ENCODE measurements at regions not wholly inside any gene's neighbourhood (a gene's known extent, or its start where the extent isn't known, plus 50 kb on each side); places are given as distances from the start of the nearest gene placed in this dataset.

DNA sequence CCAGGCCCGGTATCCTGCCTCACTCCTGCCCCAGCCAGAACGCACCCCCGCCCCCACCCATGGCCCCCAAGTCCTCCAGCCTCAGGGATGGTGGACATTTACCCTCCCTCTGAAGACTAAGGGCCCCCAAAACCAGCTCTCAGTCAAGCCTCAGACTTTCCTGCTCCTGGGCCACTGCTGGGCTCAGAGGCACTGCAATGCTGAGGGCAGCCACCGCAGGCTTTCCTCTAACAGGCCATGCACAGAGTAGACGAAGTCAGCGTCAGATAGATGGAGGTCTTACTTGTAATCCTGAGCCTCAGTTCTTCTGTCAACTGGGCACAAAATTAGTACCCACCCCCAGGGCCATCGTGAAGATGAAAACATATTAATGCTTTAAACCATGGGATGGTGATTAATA lies 92.6 kb downstream of the TTC32 start:
- TF ChIP-seq GATA2 (IDR thresholded peaks at IDR 0.05; ENCODE audit: low read depth, low read length) (no peak), GATA3 (IDR thresholded peaks at IDR 0.05; ENCODE audit: low read depth, low read length) (no peak)
